ENCODE measurements at regions not wholly inside any gene's neighbourhood (a gene's known extent, or its start where the extent isn't known, plus 50 kb on each side); places are given as distances from the start of the nearest gene placed in this dataset.

DNA sequence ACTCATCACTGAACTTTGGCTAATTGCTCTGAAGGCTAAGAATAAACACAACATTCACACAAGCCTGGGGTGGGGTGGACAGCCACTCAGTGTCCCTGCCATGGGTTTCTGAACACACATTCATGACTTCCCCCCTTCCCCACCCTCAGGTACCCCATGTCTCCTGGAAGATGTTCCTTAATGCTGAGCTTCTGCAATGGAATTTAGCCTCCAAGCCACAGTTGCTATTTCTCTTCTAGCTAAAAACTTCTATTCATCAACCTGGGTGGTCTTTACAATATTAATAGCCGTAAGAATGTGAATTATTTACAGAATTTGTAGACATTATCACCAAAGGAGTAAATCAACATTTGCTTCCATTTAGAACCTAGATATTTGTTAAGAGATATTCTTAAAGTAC, 175.1 kb downstream of the ACKR3 start:
- DNase-seq: no peak

DNA sequence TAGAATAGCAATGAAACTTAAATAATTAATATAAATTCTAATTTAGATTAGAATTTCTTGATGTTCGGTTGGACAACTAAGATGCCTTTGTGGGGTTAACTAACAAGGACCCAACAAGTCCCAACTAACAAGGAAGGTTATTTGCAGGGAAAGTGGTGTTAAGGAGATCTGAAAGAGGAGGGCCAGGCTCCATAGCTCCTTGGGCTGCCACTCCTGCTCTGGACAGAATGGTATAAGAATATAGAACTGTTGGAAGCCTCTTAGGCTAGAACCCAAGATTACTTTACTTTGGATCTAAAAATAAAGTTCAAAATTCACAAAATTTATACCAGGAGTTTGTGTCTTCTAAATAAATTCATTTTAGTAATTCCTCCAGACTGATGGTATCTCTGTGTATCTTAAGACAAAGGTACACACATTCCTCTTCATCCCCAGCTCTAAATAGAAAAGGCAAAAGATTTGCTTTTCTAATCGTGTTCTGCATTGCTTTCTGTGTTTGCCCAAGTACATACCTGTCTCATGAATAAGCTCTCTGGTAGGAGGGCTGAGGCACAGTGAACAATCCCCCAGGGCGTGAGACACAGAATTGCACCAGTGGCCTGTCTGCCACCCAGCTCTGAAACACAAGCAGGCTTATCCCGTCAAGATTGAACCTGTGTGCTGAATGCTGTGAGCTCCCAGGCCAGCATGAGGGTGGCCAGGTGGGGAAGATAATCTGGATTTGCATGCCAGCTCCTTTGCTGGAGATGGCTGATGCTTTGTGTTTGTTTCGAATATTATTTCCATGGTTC, 176.0 kb downstream of the ACKR3 start:
- no peak for DNase-seq

DNA sequence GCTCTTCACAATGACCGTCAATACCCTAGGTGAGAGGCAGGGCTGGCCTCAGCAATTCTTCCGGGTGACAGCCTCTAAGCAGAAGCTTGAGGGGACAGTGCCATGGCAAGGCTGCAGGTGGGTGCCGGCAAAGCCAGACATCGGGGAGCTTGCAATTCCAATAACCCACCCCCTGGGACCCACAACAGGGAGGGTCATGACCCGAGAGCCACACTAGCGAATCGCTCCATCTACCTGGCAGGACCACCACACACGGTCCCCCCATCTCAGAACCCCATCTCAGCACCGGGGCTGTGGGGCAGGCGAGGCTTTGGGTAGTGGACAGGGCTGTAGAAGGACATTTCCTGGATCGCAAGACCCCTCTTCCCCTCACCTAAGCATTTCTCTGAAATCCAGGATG, 177.2 kb downstream of the ACKR3 start:
- no peak for DNase-seq

DNA sequence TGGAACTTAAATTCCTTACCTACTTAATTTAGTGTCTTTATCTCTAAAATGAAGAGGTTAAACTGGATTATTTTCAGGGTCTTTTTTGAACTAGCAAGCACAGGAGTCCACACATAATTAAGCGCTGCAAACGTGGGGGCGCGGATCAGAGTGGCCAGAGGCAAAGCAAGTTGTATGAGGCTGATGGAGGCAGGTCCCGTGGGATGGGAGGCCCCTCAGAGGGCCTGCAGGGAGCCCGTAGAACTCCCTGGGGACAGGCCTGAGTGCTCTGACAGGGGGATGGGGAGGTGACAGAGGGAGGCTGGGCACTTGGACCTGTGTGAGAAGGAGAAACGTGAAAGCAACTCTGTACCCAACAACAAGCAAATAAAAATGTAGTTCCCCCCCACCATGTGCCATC, 177.8 kb downstream of the ACKR3 start:
- DNase-seq: no peak

DNA sequence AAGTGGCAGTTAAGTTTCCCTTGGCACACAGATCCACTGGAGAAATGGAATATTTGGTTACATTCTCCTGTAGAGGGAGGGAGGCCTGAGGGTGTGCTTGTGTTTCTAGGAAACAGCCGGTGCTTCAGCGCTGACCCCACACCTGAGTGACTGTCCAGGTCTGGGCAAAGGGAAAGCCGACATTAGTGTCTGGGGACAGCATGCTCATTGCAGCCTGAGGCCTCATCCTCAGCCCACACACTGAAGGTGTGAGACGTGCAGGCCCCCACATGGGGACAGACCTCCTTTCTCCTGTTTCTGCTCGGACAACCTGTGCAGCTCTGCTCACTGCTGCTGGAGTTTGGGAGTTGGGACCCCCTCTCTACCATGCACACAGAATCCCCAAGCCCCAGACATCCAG, 178.3 kb downstream of the ACKR3 start:
- no peak for DNase-seq

DNA sequence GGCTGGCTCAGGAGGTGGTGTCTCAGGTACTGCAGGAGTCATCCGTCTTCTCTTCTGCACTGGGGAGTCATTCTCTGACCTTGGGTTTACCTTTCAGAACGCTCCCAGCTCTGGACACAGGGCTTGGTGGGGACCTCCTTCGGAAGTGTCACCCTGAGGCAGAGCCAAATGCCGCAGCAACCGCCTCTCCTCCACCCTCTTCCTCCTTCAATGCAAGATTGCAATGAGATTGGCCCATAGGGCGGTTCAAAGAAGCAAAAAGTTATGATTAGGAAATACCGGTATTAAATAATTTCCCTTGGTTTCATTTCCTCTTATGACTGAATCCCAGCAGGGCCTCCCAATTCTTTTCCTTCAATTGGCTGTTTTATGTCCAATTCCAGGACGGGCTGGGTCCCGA, 178.8 kb downstream of the ACKR3 start:
- no peak for DNase-seq

DNA sequence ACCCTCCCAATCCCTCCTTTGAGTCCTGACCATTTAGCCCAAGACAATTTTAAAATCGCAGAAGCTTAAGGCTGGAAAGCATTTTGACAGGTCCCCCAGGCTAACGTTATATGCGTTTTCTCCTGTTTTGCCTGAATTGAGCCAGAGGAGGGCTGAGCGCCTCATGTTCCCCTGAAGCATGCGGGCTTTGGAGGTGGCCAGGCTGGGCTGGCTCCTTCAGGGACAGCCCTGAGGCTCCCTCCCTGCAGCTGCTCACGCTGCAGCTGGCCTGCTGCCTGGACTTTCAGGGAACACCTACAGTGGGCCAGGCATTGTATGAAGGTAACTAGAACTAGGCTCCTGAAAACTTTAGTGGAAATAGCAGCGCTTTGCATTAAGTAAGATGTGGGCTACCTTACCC, 179.2 kb downstream of the ACKR3 start:
- DNase-seq: no peak

DNA sequence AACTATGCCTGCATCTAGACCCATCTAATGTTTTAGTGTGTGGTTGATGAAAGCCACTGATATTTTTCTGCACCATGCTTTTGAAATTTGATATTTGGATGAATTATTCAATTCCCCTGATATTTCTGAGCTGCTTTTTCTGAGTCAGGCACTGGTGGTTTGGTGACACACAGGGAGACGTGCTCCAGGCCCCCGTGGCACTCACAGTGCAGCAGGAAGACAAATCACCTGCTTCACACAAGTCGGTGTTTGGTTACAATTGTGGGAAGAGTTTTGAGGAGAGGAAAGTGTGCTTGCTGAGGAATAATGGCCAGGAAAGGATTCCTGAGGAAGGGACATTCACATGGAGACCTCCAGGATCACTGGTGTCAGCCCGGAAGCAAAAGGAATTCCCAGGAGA, 179.7 kb downstream of the ACKR3 start:
- no peak for DNase-seq

DNA sequence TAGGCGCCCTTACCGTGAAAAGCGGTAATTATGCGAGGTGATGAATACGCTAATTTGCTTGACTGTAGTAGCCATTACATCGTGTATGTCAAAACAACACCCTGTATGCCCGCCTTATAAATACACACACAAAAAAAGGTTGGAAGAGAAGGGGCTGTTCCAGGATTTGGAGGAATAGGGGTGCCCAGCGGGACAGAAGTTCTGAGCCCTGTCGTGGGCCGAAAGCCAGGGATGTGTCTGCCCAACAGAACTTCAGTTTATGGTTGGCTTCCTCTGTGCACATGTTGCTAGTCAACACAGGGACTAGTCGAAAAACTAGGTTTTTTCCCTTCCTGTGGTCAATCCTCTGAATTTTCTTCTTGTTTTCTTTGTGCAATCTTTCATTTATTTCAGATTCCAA, 182.5 kb downstream of the ACKR3 start:
- no peak for DNase-seq

DNA sequence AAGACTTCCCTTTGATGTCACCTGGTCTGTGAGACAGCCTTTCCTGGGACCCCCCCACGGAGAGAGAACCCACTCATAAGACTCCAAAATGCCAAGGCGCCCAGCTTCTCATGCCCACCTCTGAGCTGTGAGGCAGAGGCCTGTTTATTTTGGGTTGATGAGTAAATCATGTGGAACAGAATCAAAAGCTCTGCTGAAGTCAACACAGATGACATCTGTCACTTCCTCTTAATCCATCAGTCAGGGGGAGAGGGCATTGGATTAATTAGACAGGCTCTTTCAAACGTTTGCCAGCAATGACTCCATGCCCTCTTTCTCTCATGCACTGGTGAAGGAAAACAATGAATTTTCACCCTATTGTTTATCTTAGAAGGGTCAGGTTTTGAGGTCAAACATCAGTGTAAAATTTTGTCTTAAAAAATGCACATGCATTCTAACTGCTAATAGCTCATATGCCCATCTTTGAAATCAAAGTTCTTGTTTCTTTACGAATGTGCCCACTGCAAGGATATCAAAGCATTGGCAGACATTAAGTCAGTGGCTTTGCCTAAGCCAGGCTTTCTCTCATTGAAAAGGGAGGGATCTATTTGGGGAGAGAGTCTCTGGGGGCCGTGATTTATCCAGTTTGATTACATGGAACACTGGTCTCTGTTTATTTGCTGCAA, 184.1 kb downstream of the ACKR3 start:
- no peak for DNase-seq

DNA sequence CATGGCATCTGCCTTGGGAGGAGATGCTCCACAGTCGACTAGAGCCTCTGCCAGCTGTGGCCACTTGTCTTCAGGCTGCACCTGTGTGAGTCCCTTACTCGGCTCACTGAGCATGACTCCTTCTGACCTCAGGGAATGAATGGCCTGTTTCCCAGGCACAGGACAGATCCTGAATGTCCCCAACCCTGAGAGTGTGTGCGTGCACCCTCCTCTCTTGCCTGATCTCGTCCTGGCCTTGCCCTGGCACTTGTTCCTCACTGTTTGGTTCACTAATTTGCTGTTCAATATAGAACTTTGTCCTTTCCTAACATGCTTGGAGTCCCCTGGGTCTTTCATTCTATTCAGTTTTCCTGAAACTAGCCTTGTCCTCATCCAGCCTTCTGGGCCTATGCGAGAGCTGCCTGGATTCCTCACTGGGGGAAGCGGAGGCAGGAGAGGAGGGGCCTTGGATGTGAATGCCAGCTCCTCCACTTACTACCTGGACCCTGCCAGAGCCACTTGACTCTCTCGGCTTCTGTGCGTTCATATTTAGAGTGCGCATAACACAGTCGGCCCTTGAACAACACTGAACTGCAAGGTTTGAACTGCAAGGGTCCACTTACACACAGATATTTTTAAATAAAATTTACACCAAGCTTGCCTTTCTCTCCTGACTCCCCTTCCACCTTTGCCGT, 184.8 kb downstream of the ACKR3 start:
- DNase-seq: no peak

DNA sequence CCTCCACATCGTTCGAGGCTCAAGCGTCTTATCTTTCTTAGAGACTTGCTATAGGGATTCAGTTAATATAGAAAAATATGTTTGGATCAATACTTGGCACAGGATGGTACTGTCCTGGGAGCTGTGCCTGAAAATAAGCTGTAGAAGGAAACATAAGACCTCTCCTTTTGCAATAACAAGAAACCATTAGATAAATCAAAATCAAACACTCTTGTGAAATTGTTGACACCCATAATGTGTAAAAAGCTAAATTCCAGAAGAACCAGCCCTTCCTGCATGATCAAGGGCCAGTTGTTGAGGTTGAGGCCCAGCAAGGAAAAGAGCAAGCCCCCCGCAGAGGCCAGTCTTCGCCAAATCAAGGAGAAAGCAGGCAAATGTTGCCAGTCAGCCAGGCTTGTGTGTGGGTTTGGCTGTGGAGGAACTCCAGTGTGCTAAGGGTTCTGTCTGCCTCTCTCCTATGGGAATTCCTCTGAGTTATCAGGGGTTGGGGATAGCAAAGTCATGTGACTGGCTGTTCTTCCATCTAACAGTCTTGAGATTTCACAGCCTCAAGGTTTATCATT, 185.7 kb downstream of the ACKR3 start:
- no peak for DNase-seq

DNA sequence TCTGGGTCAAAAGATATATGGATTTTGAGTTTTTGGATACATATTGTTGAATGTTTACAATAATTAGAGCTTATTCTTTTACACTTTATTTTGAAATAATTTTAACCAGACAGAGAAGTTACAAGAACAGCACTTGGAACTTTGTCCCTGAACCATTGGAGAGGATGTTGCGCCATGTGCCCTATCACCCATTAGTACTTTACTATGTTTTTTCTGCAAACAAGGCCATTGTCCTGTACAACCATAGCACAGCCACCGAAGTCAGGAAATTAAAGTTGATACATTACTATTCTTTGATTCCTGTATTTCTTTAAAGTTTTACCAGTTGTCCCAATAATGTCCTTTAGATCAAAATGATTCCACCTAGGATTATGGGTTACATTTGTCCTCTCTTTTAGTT, 188.8 kb downstream of the ACKR3 start:
- no peak for DNase-seq

DNA sequence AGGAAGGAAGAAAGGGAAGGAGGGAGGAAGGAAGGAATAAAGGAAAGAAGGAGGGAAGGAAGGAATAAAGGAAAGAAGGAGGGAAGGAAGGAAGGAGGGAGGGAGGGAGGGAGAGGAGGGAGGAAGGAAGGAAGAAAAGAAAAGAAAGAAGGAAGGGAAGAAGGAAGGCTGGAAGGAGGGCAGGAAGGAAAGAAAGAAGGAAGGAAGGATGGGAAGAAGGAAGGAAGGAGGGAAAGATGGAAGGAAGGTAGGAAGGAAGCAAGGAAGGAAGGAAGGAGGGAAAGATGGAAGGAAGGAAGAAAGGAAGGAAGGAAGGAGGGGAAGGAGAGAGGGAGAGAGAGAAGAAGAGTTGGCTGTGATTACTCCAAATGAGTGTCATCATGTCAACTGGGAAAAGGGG, 190.6 kb downstream of the ACKR3 start:
- DNase-seq: no peak

DNA sequence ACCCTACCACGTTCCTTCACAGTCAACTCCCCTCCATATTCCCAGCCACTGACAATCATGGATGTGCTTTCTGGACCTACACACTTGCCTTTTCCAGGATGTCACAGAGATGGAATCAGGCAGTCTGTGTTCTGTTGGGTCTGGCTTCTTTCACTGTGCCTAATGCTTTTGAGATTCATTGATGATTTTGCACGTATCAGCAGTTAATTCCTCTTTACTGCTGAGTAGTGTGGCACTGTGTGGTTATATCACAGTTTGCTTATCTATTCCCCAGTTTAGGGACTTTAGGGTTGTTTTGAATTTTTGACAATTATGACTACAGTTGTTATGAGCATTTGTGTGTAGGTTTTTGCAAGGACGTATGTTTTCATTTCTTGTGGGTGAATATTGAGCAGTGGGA, 191.7 kb downstream of the ACKR3 start:
- DNase-seq: no peak

DNA sequence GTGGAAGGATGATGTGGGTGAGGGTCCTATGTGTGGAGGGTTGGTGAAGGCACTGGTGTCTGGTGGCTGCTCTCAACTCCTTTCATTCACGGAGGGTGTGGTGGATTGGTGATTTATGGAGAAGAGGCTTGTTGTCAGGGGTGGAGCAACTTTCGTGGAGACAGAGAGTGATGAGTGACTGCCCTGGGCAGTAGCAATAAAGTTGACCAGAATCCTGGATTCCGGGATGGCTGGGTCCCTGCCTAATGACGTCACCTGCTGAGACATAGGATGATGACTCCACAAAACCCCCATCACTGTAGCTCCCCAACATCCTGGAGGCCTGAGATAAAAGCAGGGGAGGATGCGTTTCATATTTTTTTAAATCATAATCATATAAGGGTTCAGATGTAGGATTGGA, 193.0 kb downstream of the ACKR3 start:
- no peak for DNase-seq

DNA sequence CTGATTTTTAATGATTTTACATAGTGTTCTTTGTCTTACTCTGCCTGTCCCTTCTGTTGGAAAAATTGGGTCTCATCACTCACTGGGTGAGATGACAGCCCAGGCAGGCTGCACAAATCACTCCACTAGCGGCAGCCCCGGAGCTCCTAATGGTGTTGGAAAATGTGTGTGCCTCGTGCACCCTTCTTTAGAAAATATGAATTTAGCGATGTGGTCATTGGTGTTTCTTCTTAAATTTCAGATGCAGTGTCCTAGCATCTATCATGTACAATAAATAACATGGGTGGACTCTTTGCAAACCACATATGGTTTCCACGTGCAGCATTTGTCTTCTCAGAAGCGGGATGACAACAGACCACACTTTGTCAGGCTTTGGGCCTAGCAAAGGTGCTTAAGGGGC, 194.2 kb downstream of the ACKR3 start:
- no peak for DNase-seq

DNA sequence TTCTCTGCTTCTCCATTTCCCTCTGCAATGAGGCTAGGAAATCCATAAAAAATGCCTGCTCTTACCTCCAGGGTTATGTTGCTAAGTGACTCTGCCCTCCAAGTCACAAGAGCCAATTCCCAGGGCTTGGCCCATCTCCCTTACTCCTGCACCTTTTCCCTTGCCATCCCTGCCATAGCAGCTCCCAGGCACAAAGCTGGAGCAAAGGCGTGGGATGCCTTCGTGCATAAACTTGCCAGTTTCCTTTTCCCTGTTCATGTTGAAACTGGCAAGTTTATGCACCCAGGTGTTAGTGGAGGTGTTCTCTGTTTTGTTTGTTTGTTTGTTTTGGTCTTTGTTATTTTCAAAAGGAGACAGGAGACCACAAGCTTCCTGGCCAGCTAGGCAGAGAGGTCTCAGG, 195.1 kb downstream of the ACKR3 start:
- DNase-seq: no peak

DNA sequence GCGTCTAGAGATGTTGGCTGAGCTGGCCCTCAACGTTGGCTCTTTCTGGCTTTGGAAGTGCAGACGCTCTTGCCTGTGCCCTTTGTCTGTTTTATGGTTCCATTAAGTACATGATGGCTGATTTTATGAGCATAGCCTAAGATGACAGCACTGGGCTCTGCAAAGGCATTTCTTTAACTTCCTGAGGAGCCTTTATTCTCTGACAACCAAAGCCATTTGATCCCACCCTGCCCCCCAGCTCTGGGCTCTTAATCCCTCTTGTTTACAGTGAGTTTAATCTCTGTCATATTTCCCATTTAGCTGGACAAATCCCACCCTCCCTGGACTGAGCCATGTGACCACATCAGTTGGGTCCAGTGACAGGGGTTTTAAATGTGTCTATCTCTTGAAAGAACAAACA, 195.9 kb downstream of the ACKR3 start:
- no peak for DNase-seq

DNA sequence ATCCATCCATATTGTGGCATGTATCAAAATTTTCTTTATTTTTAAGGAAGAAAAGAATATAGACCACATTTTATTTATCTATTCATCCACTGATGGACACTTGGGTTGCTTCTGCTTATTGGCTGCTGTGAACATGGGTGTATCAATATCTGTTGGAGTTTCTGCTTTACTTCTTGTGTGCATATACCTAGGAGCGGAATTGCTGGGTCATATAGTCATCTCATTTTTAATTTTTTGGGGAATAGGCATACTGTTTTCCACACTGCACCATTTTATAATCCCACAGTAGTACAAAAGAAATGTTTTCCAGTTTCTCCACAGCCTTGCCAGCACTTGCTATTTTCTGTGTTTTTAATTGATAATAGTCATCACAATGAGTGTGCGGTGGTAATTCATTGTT, 197.2 kb downstream of the ACKR3 start:
- DNase-seq: no peak

DNA sequence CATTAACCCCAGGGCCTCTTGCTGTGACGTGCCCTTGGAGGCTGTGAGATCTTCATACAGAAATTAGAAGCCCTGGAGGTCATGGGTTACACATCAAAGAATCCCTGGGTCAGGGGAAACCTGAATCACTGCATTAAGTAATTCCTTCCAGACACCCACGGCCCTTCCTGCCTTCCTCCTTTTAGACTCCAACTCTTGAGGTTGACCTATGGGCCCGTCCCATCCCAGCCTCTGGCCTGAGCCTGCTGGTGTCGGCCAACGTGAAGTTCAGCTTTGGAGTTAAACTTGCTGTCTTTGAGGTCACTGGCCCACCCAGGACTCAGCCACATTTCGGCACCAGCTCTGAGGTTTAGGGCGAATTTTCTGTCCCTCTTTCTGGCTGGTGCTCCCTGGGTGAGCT, 198.3 kb downstream of the ACKR3 start:
- no peak for DNase-seq

DNA sequence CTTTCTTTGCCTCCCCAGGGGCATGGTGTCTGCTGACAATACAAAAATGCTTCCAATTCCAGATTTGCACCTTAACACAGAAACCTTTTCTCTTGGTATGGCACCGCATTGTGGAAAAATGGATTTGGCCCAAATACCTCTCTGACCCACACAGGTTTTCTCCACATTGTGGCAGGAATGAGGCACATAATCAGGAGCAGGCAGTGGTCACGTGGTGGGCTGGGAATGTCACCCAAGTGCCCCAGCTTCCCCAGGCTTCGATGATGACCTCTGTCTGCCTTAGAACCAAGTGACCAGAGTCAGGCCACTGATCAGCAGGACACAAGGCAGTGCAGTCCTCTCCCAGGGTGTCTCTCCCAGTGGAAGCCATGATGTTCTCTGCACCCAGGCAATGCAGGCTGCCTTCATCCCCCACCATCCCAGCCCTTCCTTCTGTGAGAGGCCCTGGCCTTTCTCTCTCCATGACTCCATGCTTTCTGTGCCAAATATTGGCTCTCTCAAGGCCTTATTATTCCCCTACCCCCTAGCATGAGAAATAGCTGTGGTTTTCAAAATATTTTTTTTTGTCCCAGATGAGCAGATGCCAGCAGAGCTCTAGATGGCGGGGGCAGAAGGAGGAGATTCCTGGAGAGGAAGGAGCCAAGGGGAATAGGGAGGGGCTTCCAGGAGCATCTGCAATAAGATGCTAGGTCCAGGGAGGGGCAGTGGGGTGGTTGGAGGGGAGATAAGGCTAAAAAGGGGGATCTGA, 198.9 kb downstream of the ACKR3 start:
- no peak for DNase-seq

All from amygdala (tissue), 56 donors.